Upper lobe of right lung (tissue), 1 donor: ENCODE measurements at regions not wholly inside any gene's neighbourhood (a gene's known extent, or its start where the extent isn't known, plus 50 kb on each side); places are given as distances from the start of the nearest gene placed in this dataset.
A peak's percentile ranks its signal among the peaks of the same experiment; 100 is the strongest.

Source experiments
- ATAC-seq: fragments of 200-7000 bp; cut with Tn5 transposase; one replicate; pipeline ENCODE4 v1.9.1; 2020; ENCODE audit warnings: mild to moderate bottlenecking, moderate library complexity
- DNase-seq: peaks from one replicate; pipeline ENCODE4 v3.0.0-alpha.2; 2020
- H3K27ac ChIP-seq: fragments of 200-600 bp; one replicate; pipeline ENCODE4 v1.8.0; 2022
- H3K27me3 ChIP-seq: fragments of 200-600 bp; one replicate; pipeline ENCODE4 v1.8.0; 2022; ENCODE audit warnings: mild to moderate bottlenecking
- H3K36me3 ChIP-seq: fragments of 200-600 bp; one replicate; pipeline ENCODE4 v1.8.0; 2022
- H3K4me1 ChIP-seq: fragments of 200-600 bp; one replicate; pipeline ENCODE4 v1.8.0; 2022
- H3K4me3 ChIP-seq: fragments of 200-600 bp; one replicate; pipeline ENCODE4 v1.8.0; 2022; ENCODE audit warnings: mild to moderate bottlenecking
- H3K9me3 ChIP-seq: fragments of 200-600 bp; one replicate; pipeline ENCODE4 v1.8.0; 2022
- CTCF ChIP-seq: fragments of 200-600 bp; IDR thresholded peaks from one replicate; pipeline ENCODE4 v1.8.0; 2022; ENCODE audit warnings: antibody characterized with exemption
- intact Hi-C: fragments of 100-400 bp; cut with DNase I; formaldehyde crosslinking; loops from one replicate; pipeline ENCODE4 v1.11.0; 2022
- donor health status: DM: no; HTN: yes; CAD: no; lungs with severe emphysema.

DNA sequence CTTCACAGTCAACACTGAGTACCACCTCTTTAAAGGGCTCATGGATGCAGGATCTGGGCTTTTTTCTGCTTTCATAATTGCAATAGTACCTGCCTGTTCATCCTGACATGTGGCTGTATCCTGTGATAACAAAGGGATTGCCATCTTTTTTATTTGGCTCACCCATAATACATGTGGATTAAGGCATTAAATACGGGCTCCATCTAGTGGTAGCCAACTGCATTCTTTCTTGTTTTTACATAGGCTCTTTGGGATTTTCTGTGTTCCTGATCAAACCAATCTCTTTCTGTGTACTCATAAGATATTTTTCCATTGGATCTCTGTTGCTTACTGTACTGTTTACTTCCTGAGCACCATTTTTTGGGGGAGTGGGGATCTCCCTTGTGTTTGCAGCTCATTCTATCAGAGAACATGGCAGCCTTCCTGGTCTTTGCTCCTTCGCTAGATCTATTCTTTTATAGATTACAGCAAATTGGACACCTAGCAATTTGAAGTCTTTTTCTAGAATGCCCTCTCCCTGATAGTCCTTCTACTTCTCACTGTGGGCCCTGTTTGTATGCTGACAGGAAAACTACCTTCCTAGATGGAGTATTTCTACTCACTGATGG lies 723.4 kb upstream of the MDGA2 start:
- Histone ChIP-seq H3K9me3 (no peaks in the 10 kb centered on the region), H3K4me1 (no peaks in the 10 kb centered on the region), H3K36me3 (no peaks in the 10 kb centered on the region), H3K27me3 (no peaks in the 10 kb centered on the region), H3K4me3 (no peak overlapping the region), H3K27ac (no peak overlapping the region)
- peak; percentile 71 for TF ChIP-seq CTCF
- ATAC-seq (peak; percentile 54), DNase-seq (no peak)
- intact Hi-C loops: no loop called here

- no peak for TF ChIP-seq CTCF
- no peaks in the 10 kb centered on the region for H3K36me3 ChIP-seq
Observed at GRCh38 chr14:48391661-48392060, 716.3 kb upstream of the MDGA2 start.

DNA sequence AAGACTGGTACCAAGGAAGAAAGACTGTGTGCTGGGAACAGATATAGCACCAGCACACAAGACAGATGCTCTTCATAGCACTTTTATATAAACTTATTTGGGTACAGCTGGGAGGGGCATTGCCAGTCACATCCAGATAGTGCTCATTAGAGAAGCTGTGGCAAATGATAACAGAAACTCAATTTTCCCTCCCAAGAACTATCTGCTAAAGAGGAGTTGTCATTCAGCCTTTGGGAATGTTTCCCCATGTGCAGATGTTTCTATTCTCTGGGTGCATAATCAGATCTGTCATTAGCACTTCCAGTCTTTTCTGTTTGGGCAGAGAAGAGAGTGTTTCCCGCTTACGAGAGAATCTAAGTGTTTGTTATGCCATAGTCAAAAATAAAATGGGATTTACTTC lies 714.9 kb upstream of the MDGA2 start:
- H3K4me3 ChIP-seq: no peak overlapping the region
- no peaks in the 10 kb centered on the region for H3K9me3 ChIP-seq
- no peak for DNase-seq
- H3K27me3 ChIP-seq: no peaks in the 10 kb centered on the region
- no peak for TF ChIP-seq CTCF
- no peaks in the 10 kb centered on the region for H3K4me1 ChIP-seq
- no peak for ATAC-seq
- no peaks in the 10 kb centered on the region for H3K36me3 ChIP-seq
- intact Hi-C loops: no loop called here
- no peak overlapping the region for H3K27ac ChIP-seq

More at GRCh38 chr14:48391661-48392060, 716.3 kb upstream of the MDGA2 start:
- no peak overlapping the region for H3K4me3 ChIP-seq
- no peaks in the 10 kb centered on the region for H3K9me3 ChIP-seq
- no peaks in the 10 kb centered on the region for H3K4me1 ChIP-seq
- H3K27me3 ChIP-seq: no peaks in the 10 kb centered on the region
- DNase-seq (no peak), ATAC-seq (no peak)
- no peak overlapping the region for H3K27ac ChIP-seq
- intact Hi-C loops: no loop called here

GRCh38 chr14:48384821-48385220 lies 709.4 kb upstream of the MDGA2 start:
- Histone ChIP-seq H3K4me3 (no peak overlapping the region), H3K27me3 (no peaks in the 10 kb centered on the region), H3K4me1 (no peaks in the 10 kb centered on the region), H3K36me3 (no peaks in the 10 kb centered on the region), H3K27ac (no peak overlapping the region), H3K9me3 (no peaks in the 10 kb centered on the region)
- DNase-seq: no peak
- intact Hi-C loops: no loop called here
- TF ChIP-seq CTCF: no peak
- ATAC-seq: no peak

DNA sequence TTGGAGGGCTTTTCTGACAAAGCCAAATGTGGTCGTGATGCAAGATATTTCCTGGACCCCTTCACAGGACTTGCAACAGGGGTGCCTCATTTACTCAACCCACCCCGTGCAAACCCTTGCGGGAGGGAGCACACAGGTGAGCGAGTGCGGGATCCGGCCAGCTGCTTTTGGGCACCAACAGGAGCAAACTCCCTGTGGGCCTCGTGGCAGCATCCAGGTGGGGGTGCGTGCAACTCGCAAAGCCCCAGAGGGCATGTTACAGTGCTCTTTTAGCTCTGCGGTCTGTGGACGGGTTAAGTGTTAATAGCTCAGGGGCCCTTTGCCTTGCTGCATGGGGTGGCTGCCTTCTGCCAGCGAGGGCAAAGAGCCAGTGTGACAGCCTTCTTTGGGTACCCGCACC lies 707.6 kb upstream of the MDGA2 start:
- Histone ChIP-seq H3K4me1 (no peaks in the 10 kb centered on the region), H3K4me3 (no peak overlapping the region), H3K27ac (no peak overlapping the region), H3K9me3 (no peaks in the 10 kb centered on the region), H3K36me3 (no peaks in the 10 kb centered on the region), H3K27me3 (no peaks in the 10 kb centered on the region)
- intact Hi-C loops: no loop called here
- ATAC-seq: no peak
- no peak for TF ChIP-seq CTCF
- DNase-seq: no peak

DNA sequence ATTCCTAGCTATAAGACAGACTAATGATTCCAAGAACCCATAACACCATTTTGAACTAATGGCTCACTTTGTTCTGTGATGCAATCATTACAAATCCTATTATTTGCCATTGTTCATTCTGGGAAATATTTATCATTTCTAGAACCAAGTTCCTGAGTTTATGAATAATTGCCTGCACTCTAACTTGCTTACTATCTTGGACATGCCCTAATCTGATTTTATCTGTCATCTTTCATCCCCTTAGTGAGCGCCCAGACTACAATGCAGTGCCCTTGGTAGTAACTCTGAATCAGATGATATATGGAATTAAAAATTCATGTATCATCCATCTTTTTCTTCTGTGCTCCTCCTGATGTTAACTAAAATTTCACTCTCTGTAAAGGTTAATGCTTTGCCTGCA lies 703.1 kb upstream of the MDGA2 start:
- Histone ChIP-seq H3K4me3 (no peak overlapping the region), H3K27ac (no peak overlapping the region), H3K27me3 (no peaks in the 10 kb centered on the region), H3K4me1 (no peaks in the 10 kb centered on the region), H3K36me3 (no peaks in the 10 kb centered on the region), H3K9me3 (no peaks in the 10 kb centered on the region)
- intact Hi-C loops: no loop called here
- DNase-seq: no peak
- TF ChIP-seq CTCF: no peak
- ATAC-seq: no peak
